H9 (cell line): ENCODE measurements at regions not wholly inside any gene's neighbourhood (a gene's known extent, or its start where the extent isn't known, plus 50 kb on each side); places are given as distances from the start of the nearest gene placed in this dataset.

Experiments
- DNase-seq: peaks from one replicate; pipeline ENCODE4 v3.0.0-alpha.2; 2017
- H2AFZ ChIP-seq: one replicate; pipeline ENCODE4 v1.6.1; 2013; ENCODE audit warnings: mild to moderate bottlenecking, low read length, control low read depth, moderate library complexity
- H2AK5ac ChIP-seq: 2 replicates; pipeline ENCODE4 v1.6.1; 2013; ENCODE audit warnings: low read length, control low read depth, mixed read lengths; ENCODE audit not compliant: insufficient read length
- H2BK120ac ChIP-seq: one replicate; pipeline ENCODE4 v1.6.1; 2013; ENCODE audit warnings: low read depth, mild to moderate bottlenecking, low read length, control low read depth, inconsistent platforms; ENCODE audit not compliant: poor library complexity, severe bottlenecking
- H2BK12ac ChIP-seq: 2 replicates; pipeline ENCODE4 v1.6.1; 2013; ENCODE audit warnings: low read length, control low read depth, mixed read lengths, low read depth; ENCODE audit not compliant: insufficient read length
- H2BK15ac ChIP-seq: 2 replicates; pipeline ENCODE4 v1.6.1; 2013; ENCODE audit warnings: low read depth, low read length, control low read depth
- H2BK20ac ChIP-seq: one replicate; pipeline ENCODE4 v1.6.1; 2013; ENCODE audit warnings: low read depth, mild to moderate bottlenecking, low read length, control low read depth, inconsistent platforms; ENCODE audit not compliant: poor library complexity, severe bottlenecking
- H2BK5ac ChIP-seq: 2 replicates; pipeline ENCODE4 v1.6.1; 2013; ENCODE audit warnings: low read length, control low read depth, mixed read lengths; ENCODE audit not compliant: insufficient read length
- H3K14ac ChIP-seq: 2 replicates; pipeline ENCODE4 v1.6.1; 2013; ENCODE audit warnings: low read length, control low read depth; ENCODE audit not compliant: insufficient read depth
- H3K18ac ChIP-seq: 2 replicates; pipeline ENCODE4 v1.6.1; 2013; ENCODE audit warnings: low read depth, mild to moderate bottlenecking, mixed read lengths, low read length, control low read depth; ENCODE audit not compliant: insufficient read length
- H3K23ac ChIP-seq: 2 replicates; pipeline ENCODE4 v1.6.1; 2013; ENCODE audit warnings: low read length, control low read depth, mixed read lengths, low read depth; ENCODE audit not compliant: insufficient read length
- H3K23me2 ChIP-seq: 2 replicates; pipeline ENCODE4 v1.6.1; 2013; ENCODE audit warnings: low read depth, mild to moderate bottlenecking, mixed read lengths, low read length, control low read depth; ENCODE audit not compliant: insufficient read length, poor library complexity, severe bottlenecking
- H3K27ac ChIP-seq: 2 replicates; pipeline ENCODE4 v1.5.1; 2013; ENCODE audit warnings: low read length, control low read depth, mixed read lengths, low read depth; ENCODE audit not compliant: insufficient read length
- H3K27me3 ChIP-seq: 2 replicates; pipeline ENCODE4 v1.6.1; 2013; ENCODE audit warnings: low read length, control low read depth, inconsistent platforms; ENCODE audit not compliant: insufficient read depth
- H3K4ac ChIP-seq: 2 replicates; pipeline ENCODE4 v1.6.1; 2013; ENCODE audit warnings: low read depth, mild to moderate bottlenecking, control low read depth, inconsistent platforms, low read length, moderate library complexity
- H3K4me1 ChIP-seq: 2 replicates; pipeline ENCODE4 v1.6.1; 2013; ENCODE audit warnings: low read length, control low read depth, inconsistent platforms; ENCODE audit not compliant: insufficient read depth
- H3K4me2 ChIP-seq: 2 replicates; pipeline ENCODE4 v1.6.1; 2013; ENCODE audit warnings: low read length, control low read depth, mixed read lengths; ENCODE audit not compliant: insufficient read length, insufficient read depth
- H3K56ac ChIP-seq: 2 replicates; pipeline ENCODE4 v1.6.1; 2013; ENCODE audit warnings: low read depth, mild to moderate bottlenecking, mixed read lengths, low read length, control low read depth; ENCODE audit not compliant: insufficient read length
- H3K79me1 ChIP-seq: 2 replicates; pipeline ENCODE4 v1.6.1; 2013; ENCODE audit warnings: low read depth, mild to moderate bottlenecking, moderate library complexity, low read length, control low read depth, inconsistent platforms; ENCODE audit not compliant: insufficient read depth, poor library complexity, severe bottlenecking
- H3K79me2 ChIP-seq: 2 replicates; pipeline ENCODE4 v1.6.1; 2013; ENCODE audit warnings: low read length, control low read depth, inconsistent platforms; ENCODE audit not compliant: insufficient read depth
- H3K9ac ChIP-seq: 2 replicates; pipeline ENCODE4 v1.6.1; 2013; ENCODE audit warnings: low read length, control low read depth, mixed read lengths; ENCODE audit not compliant: insufficient read length; ENCODE audit errors: extremely low read depth
- H3K9me3 ChIP-seq: one replicate; pipeline ENCODE4 v1.6.1; 2013; ENCODE audit warnings: low read depth, low read length, inconsistent platforms; ENCODE audit not compliant: control insufficient read depth
- H3T11ph ChIP-seq: one replicate; pipeline ENCODE4 v1.6.1; 2013; ENCODE audit warnings: mild to moderate bottlenecking, low read length, control low read depth, inconsistent platforms
- H4K20me1 ChIP-seq: one replicate; pipeline ENCODE4 v1.6.1; 2013; ENCODE audit not compliant: control insufficient read depth, insufficient read length, insufficient read depth
- H4K5ac ChIP-seq: 2 replicates; pipeline ENCODE4 v1.6.1; 2013; ENCODE audit warnings: low read depth, mild to moderate bottlenecking, mixed read lengths, low read length, control low read depth; ENCODE audit not compliant: insufficient read length
- H4K8ac ChIP-seq: replicated peaks from 2 replicates; pipeline ENCODE4 v1.6.1; 2013; ENCODE audit warnings: low read length, control low read depth, mixed read lengths, low read depth; ENCODE audit not compliant: insufficient read length
- H4K91ac ChIP-seq: 2 replicates; pipeline ENCODE4 v1.6.1; 2013; ENCODE audit warnings: low read depth, mild to moderate bottlenecking, moderate library complexity, mixed read lengths, low read length, control low read depth; ENCODE audit not compliant: insufficient read length
- H3K27ac Mint-ChIP-seq, 3 experiments: 2 replicates in 2 of 3; 3 replicates in 1 of 3; pipeline ENCODE4 v1.8.0; 2020 to 2021; ENCODE audit warnings: mixed read lengths in 3 of 3, mild to moderate bottlenecking in 1 of 3, moderate library complexity in 1 of 3
- H3K27me3 Mint-ChIP-seq: 2 replicates; pipeline ENCODE4 v1.8.0; 2021; ENCODE audit warnings: low read depth, mild to moderate bottlenecking, moderate library complexity, mixed read lengths
- H3K36me3 Mint-ChIP-seq, 3 experiments: 2 replicates in 2 of 3; 3 replicates in 1 of 3; pipeline ENCODE4 v1.8.0; 2020 to 2021; ENCODE audit warnings: low read depth in 3 of 3, mixed read lengths in 3 of 3; ENCODE audit not compliant: insufficient read depth in 1 of 3
- H3K4me1 Mint-ChIP-seq, 2 experiments: 2 replicates each; pipeline ENCODE4 v1.8.0; 2020; ENCODE audit warnings: mixed read lengths in 2 of 2
- H3K4me3 Mint-ChIP-seq, 2 experiments: 2 replicates in 1 of 2; 3 replicates in 1 of 2; pipeline ENCODE4 v1.8.0; 2020 to 2021; ENCODE audit warnings: mild to moderate bottlenecking in 2 of 2, mixed read lengths in 2 of 2, moderate library complexity in 1 of 2
- H3K9me3 Mint-ChIP-seq, 2 experiments: 2 replicates in 1 of 2; 3 replicates in 1 of 2; pipeline ENCODE4 v1.8.0; 2020; ENCODE audit warnings: mild to moderate bottlenecking in 2 of 2, mixed read lengths in 2 of 2, moderate library complexity in 1 of 2
- TF ChIP-seq, protein P1 (sequence below): fragments of 200-600 bp; sonication (generic); conservative IDR thresholded peaks from 3 replicates; pipeline ENCODE4 v1.8.0; 2021; ENCODE audit warnings: antibody characterized with exemption, mild to moderate bottlenecking

DNA sequence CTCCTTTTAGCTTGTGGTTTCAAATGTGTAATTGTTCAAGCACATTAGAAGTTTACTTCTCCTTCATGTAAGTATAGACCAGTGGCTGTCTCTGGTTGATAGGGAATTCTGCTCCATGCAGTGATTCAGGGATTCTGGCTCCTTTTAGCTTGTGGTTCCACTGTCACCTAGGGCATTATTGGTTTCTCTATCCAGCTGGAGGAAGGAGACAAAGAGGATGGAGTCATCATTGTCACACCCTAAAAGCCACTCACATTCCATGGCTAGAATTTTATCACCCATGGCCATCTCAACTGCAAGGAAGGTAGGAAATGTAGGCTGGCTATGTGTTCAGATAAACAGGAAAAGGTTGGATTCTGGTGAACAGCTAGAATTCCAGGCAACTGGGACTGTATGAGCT lies 131.2 kb downstream of the URB2 start:
- Histone ChIP-seq H3K14ac (no peak overlapping the region), H3K23ac (no peak overlapping the region), H3K23me2 (no peaks in the 10 kb centered on the region), H3K9me3 (no peaks in the 10 kb centered on the region), H3K4ac (no peak overlapping the region), H4K5ac (no peak overlapping the region), H2BK5ac (no peak overlapping the region), H2AK5ac (no peak overlapping the region), H2AFZ (no peak overlapping the region), H4K91ac (no peak overlapping the region), H3K79me2 (no peaks in the 10 kb centered on the region), H4K20me1 (no peaks in the 10 kb centered on the region), H3K79me1 (no peaks in the 10 kb centered on the region), H3T11ph (no peak overlapping the region), H3K56ac (no peak overlapping the region), H3K27ac (no peak overlapping the region), H3K4me1 (no peaks in the 10 kb centered on the region), H2BK20ac (no peak overlapping the region), H2BK15ac (no peak overlapping the region), H3K4me2 (no peak overlapping the region), H2BK120ac (no peak overlapping the region), H3K27me3 (no peaks in the 10 kb centered on the region), H3K9ac (no peak overlapping the region), H2BK12ac (no peak overlapping the region), H3K18ac (no peak overlapping the region), H4K8ac (no peak overlapping the region)
- TF ChIP-seq, protein P1, sequence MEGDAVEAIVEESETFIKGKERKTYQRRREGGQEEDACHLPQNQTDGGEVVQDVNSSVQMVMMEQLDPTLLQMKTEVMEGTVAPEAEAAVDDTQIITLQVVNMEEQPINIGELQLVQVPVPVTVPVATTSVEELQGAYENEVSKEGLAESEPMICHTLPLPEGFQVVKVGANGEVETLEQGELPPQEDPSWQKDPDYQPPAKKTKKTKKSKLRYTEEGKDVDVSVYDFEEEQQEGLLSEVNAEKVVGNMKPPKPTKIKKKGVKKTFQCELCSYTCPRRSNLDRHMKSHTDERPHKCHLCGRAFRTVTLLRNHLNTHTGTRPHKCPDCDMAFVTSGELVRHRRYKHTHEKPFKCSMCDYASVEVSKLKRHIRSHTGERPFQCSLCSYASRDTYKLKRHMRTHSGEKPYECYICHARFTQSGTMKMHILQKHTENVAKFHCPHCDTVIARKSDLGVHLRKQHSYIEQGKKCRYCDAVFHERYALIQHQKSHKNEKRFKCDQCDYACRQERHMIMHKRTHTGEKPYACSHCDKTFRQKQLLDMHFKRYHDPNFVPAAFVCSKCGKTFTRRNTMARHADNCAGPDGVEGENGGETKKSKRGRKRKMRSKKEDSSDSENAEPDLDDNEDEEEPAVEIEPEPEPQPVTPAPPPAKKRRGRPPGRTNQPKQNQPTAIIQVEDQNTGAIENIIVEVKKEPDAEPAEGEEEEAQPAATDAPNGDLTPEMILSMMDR: no peak
- Mint-ChIP-seq H3K9me3 (no peaks in the 10 kb centered on the region), H3K4me3 (no peak overlapping the region), H3K36me3 (no peaks in the 10 kb centered on the region), H3K27me3 (peaks cover 5% of the 10 kb centered on the region), H3K4me1 (no peaks in the 10 kb centered on the region), H3K27ac (no peak overlapping the region)
- no peak for DNase-seq
